Fibroblast of upper back skin (primary cell): ENCODE measurements at regions not wholly inside any gene's neighbourhood (a gene's known extent, or its start where the extent isn't known, plus 50 kb on each side); places are given as distances from the start of the nearest gene placed in this dataset.

Source experiments
- DNase-seq: peaks from one replicate; pipeline ENCODE4 v3.0.0-alpha.2; 2013

- no peak for DNase-seq
Observed at GRCh38 chr5:85670417-85670816, 947.3 kb upstream of the COX7C start.

GRCh38 chr5:85671223-85671970 lies 946.3 kb upstream of the COX7C start:
- DNase-seq, result no peak

GRCh38 chr5:85681871-85682270 lies 935.9 kb upstream of the COX7C start:
- DNase-seq, result no peak

GRCh38 chr5:85684351-85684750 lies 933.4 kb upstream of the COX7C start:
- no peak for DNase-seq

GRCh38 chr5:85703296-85703695 lies 914.4 kb upstream of the COX7C start:
- DNase-seq, result no peak

- no peak for DNase-seq
Observed at GRCh38 chr5:85709728-85710127, 908.0 kb upstream of the COX7C start.

- DNase-seq, result no peak
Observed at GRCh38 chr5:85716344-85717202, 901.2 kb upstream of the COX7C start.

- DNase-seq, result no peak
Observed at GRCh38 chr5:85717203-85717563, 900.6 kb upstream of the COX7C start.

GRCh38 chr5:85732185-85732584 lies 885.6 kb upstream of the COX7C start:
- no peak for DNase-seq

- DNase-seq, result no peak
Observed at GRCh38 chr5:85741972-85742371, 875.8 kb upstream of the COX7C start.

GRCh38 chr5:85760519-85760918 lies 857.2 kb upstream of the COX7C start:
- no peak for DNase-seq

- no peak for DNase-seq
Observed at GRCh38 chr5:85769347-85769746, 848.4 kb upstream of the COX7C start.

GRCh38 chr5:85784746-85785145 lies 833.0 kb upstream of the COX7C start:
- DNase-seq, result no peak

GRCh38 chr5:85813146-85813545 lies 804.6 kb upstream of the COX7C start:
- no peak for DNase-seq

GRCh38 chr5:85814596-85814995 lies 803.1 kb upstream of the COX7C start:
- no peak for DNase-seq

- no peak for DNase-seq
Observed at GRCh38 chr5:85823462-85824426, 794.0 kb upstream of the COX7C start.

- DNase-seq, result no peak
Observed at GRCh38 chr5:85838781-85839180, 779.0 kb upstream of the COX7C start.

- no peak for DNase-seq
Observed at GRCh38 chr5:85841653-85842052, 776.1 kb upstream of the COX7C start.

GRCh38 chr5:85843535-85843934 lies 774.2 kb upstream of the COX7C start:
- DNase-seq, result no peak

GRCh38 chr5:85849411-85849810 lies 768.3 kb upstream of the COX7C start:
- no peak for DNase-seq

GRCh38 chr5:85865296-85865695 lies 752.4 kb upstream of the COX7C start:
- no peak for DNase-seq

- no peak for DNase-seq
Observed at GRCh38 chr5:85868070-85868469, 749.7 kb upstream of the COX7C start.

- no peak for DNase-seq
Observed at GRCh38 chr5:85893996-85894395, 723.7 kb upstream of the COX7C start.
